ENCODE measurements at regions not wholly inside any gene's neighbourhood (a gene's known extent, or its start where the extent isn't known, plus 50 kb on each side); places are given as distances from the start of the nearest gene placed in this dataset.

DNA sequence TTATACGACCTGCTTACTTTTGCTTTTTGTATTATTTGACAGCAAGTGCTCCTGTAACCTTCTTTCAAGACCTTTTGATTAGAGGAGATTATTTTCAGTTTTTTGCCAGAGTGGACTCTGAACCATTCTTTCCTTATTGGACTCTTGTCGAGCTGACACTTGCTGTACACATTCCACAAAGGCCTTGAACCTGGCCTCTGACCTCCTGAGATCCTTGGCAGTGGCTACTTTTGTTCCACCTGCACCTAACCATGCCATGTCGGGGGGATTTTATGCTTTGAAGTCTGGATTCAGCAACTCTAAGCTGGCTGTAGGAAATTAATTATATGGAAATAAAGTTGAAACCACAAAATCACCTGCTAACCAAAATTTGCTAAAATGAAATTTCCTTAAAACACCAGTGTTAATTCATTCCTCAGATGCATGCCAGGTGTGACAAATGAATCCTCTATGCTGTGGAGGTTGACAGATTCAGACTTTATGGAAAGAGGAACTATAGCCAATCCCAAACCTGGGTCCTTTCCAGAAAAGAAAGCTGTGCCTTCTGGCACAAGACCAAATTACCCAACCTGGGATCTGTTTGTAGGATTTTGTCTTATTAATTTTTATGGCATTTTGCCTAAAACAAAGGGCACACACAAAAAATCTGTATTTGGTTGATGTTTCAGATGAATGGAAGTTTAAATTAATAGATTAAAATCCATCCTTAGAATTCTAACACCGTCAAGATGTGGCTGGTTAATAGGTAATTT lies 110.4 kb downstream of the CDC42EP3 start:
- Histone ChIP-seq H3K4me3 (ENCODE audit: low read depth in 1 of 2, low read length in 2 of 2) (no peak overlapping the region), H3K27me3 (ENCODE audit: control insufficient read depth in 1 of 2, insufficient read depth in 2 of 2, low read length in 2 of 2) (no peaks in the 10 kb centered on the region), H3K4me1 (ENCODE audit: insufficient read depth, low read length) (peaks cover 8% of the 10 kb centered on the region), H3K27ac (ENCODE audit: low read depth, low read length) (no peak overlapping the region), H3K36me3 (ENCODE audit: insufficient read depth, low read length) (no peaks in the 10 kb centered on the region), H3K9ac (ENCODE audit: low read length) (no peak overlapping the region), H3K9me3 (ENCODE audit: low read length) (no peaks in the 10 kb centered on the region)

GRCh38 chr2:37561615-37562569 lies 109.5 kb downstream of the CDC42EP3 start:
- Histone ChIP-seq H3K4me3 (ENCODE audit: low read depth in 1 of 2, low read length in 2 of 2) (no peak overlapping the region), H3K36me3 (ENCODE audit: insufficient read depth, low read length) (no peaks in the 10 kb centered on the region), H3K27ac (ENCODE audit: low read depth, low read length) (no peak overlapping the region), H3K9ac (ENCODE audit: low read length) (no peak overlapping the region), H3K27me3 (ENCODE audit: control insufficient read depth in 1 of 2, insufficient read depth in 2 of 2, low read length in 2 of 2) (no peaks in the 10 kb centered on the region), H3K9me3 (ENCODE audit: low read length) (no peaks in the 10 kb centered on the region), H3K4me1 (ENCODE audit: insufficient read depth, low read length) (peaks cover 8% of the 10 kb centered on the region)

DNA sequence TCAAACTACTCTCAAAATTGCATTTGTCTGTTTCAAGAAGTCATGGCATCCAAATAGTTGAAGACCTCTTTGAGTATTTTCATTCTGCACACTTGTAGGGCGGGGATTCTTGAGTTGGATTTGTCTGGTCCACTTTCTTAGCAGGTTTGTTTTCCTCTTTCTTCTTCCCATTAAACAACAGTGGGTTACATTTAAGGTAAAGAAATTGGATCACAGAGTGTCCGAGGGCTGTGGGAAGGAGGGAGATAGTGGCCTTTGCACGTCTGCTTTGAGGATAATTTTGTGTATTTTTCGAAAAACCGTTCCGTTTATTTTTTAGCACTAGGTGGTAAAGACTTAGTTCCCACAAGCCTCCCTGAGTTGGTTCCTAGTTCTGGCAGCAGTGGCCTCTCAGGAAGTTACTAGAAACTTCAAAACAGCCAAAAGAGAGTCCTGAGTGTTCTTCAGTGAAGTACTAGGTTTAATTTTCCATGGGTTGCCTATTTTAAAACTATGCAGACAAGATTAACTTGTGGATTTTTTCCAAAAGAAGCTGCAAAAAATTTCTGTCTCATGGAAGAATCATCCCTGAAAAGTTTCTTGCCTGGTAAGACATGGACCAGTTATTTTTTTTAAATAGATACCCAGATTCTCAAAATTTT lies 107.9 kb downstream of the CDC42EP3 start:
- Histone ChIP-seq H3K27me3 (ENCODE audit: control insufficient read depth in 1 of 2, insufficient read depth in 2 of 2, low read length in 2 of 2) (no peaks in the 10 kb centered on the region), H3K4me1 (ENCODE audit: insufficient read depth, low read length) (peaks cover 8% of the 10 kb centered on the region), H3K27ac (ENCODE audit: low read depth, low read length) (no peak overlapping the region), H3K9ac (ENCODE audit: low read length) (no peak overlapping the region), H3K36me3 (ENCODE audit: insufficient read depth, low read length) (no peaks in the 10 kb centered on the region), H3K9me3 (ENCODE audit: low read length) (no peaks in the 10 kb centered on the region), H3K4me3 (ENCODE audit: low read depth in 1 of 2, low read length in 2 of 2) (no peak overlapping the region)

DNA sequence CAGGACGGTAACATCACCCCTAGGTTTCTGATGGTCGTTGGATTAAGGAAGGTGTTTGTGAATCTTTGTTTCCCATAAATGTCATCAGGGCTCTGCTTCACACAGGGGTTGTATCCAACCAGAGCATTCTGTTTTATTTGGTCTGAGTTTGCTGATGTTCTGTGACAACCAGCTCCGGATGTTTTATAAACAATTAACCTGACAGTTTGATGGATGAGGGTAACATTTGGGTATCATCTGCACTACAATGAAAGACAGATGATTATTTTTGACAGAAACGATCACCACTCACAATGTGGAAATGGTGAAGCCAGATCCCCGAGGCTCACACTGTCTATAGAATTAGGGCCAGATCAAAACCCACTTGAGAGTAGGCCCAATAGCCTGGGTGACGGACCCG lies 107.1 kb downstream of the CDC42EP3 start:
- peaks cover 13% of the 10 kb centered on the region for H3K4me1 ChIP-seq (ENCODE audit: insufficient read depth, low read length)
- H3K9ac ChIP-seq (ENCODE audit: low read length) = no peak overlapping the region
- H3K36me3 ChIP-seq (ENCODE audit: insufficient read depth, low read length) = no peaks in the 10 kb centered on the region
- H3K27me3 ChIP-seq (ENCODE audit: control insufficient read depth in 1 of 2, insufficient read depth in 2 of 2, low read length in 2 of 2) = no peaks in the 10 kb centered on the region
- no peaks in the 10 kb centered on the region for H3K9me3 ChIP-seq (ENCODE audit: low read length)
- no peak overlapping the region for H3K4me3 ChIP-seq (ENCODE audit: low read depth in 1 of 2, low read length in 2 of 2)
- no peak overlapping the region for H3K27ac ChIP-seq (ENCODE audit: low read depth, low read length)

GRCh38 chr2:37566517-37566981 lies 104.9 kb downstream of the CDC42EP3 start:
- Histone ChIP-seq H3K9me3 (ENCODE audit: low read length) (no peaks in the 10 kb centered on the region), H3K27me3 (ENCODE audit: control insufficient read depth in 1 of 2, insufficient read depth in 2 of 2, low read length in 2 of 2) (no peaks in the 10 kb centered on the region), H3K27ac (ENCODE audit: low read depth, low read length) (peak overlapping the region; percentile 28), H3K4me3 (ENCODE audit: low read depth in 1 of 2, low read length in 2 of 2) (no peak overlapping the region), H3K4me1 (ENCODE audit: insufficient read depth, low read length) (peaks cover 21% of the 10 kb centered on the region), H3K9ac (ENCODE audit: low read length) (no peak overlapping the region), H3K36me3 (ENCODE audit: insufficient read depth, low read length) (no peaks in the 10 kb centered on the region)

DNA sequence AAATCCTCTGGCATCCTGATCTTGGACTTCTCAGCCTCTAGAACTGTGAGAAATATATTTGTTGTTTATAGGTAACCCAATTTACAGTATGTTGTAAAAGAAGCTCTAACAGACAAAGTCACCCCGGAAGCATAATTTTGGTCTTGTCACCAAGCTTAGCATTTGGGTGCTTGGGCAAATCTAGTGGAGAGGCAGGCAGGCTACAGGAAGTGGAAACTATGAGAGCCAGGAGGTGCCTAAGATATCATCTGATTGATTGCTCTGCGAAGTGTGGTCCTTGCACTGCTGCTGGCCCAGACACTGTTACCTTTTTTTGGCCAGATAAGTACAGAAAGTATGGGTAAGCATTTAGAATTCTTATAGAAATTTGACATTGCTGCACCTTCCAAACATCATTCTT lies 102.9 kb downstream of the CDC42EP3 start:
- H3K36me3 ChIP-seq (ENCODE audit: insufficient read depth, low read length) = no peaks in the 10 kb centered on the region
- H3K4me3 ChIP-seq (ENCODE audit: low read depth in 1 of 2, low read length in 2 of 2) = no peak overlapping the region
- H3K9me3 ChIP-seq (ENCODE audit: low read length) = no peaks in the 10 kb centered on the region
- no peaks in the 10 kb centered on the region for H3K27me3 ChIP-seq (ENCODE audit: control insufficient read depth in 1 of 2, insufficient read depth in 2 of 2, low read length in 2 of 2)
- no peak overlapping the region for H3K9ac ChIP-seq (ENCODE audit: low read length)
- H3K27ac ChIP-seq (ENCODE audit: low read depth, low read length) = no peak overlapping the region
- peaks cover 33% of the 10 kb centered on the region for H3K4me1 ChIP-seq (ENCODE audit: insufficient read depth, low read length)

- no peak overlapping the region for H3K4me3 ChIP-seq (ENCODE audit: low read depth in 1 of 2, low read length in 2 of 2)
- no peaks in the 10 kb centered on the region for H3K9me3 ChIP-seq (ENCODE audit: low read length)
- H3K4me1 ChIP-seq (ENCODE audit: insufficient read depth, low read length) = peaks cover 40% of the 10 kb centered on the region
- H3K27ac ChIP-seq (ENCODE audit: low read depth, low read length) = peak overlapping the region; percentile 28
- no peak overlapping the region for H3K9ac ChIP-seq (ENCODE audit: low read length)
- H3K36me3 ChIP-seq (ENCODE audit: insufficient read depth, low read length) = no peaks in the 10 kb centered on the region
- H3K27me3 ChIP-seq (ENCODE audit: control insufficient read depth in 1 of 2, insufficient read depth in 2 of 2, low read length in 2 of 2) = no peaks in the 10 kb centered on the region
These were observed 102.2 kb downstream of the CDC42EP3 start for GRCh38 chr2:37569131-37569823.

- Histone ChIP-seq H3K36me3 (ENCODE audit: insufficient read depth, low read length) (no peaks in the 10 kb centered on the region), H3K4me1 (ENCODE audit: insufficient read depth, low read length) (peaks cover 40% of the 10 kb centered on the region), H3K4me3 (ENCODE audit: low read depth in 1 of 2, low read length in 2 of 2) (no peak overlapping the region), H3K9ac (ENCODE audit: low read length) (no peak overlapping the region), H3K27ac (ENCODE audit: low read depth, low read length) (peak overlapping the region; percentile 28), H3K9me3 (ENCODE audit: low read length) (no peaks in the 10 kb centered on the region), H3K27me3 (ENCODE audit: control insufficient read depth in 1 of 2, insufficient read depth in 2 of 2, low read length in 2 of 2) (no peaks in the 10 kb centered on the region)
These were observed 101.3 kb downstream of the CDC42EP3 start for GRCh38 chr2:37569986-37570679.

- H3K36me3 ChIP-seq (ENCODE audit: insufficient read depth, low read length) = no peaks in the 10 kb centered on the region
- no peak overlapping the region for H3K27ac ChIP-seq (ENCODE audit: low read depth, low read length)
- H3K27me3 ChIP-seq (ENCODE audit: control insufficient read depth in 1 of 2, insufficient read depth in 2 of 2, low read length in 2 of 2) = no peaks in the 10 kb centered on the region
- no peaks in the 10 kb centered on the region for H3K9me3 ChIP-seq (ENCODE audit: low read length)
- H3K4me3 ChIP-seq (ENCODE audit: low read depth in 1 of 2, low read length in 2 of 2) = no peak overlapping the region
- H3K9ac ChIP-seq (ENCODE audit: low read length) = no peak overlapping the region
- peaks cover 40% of the 10 kb centered on the region for H3K4me1 ChIP-seq (ENCODE audit: insufficient read depth, low read length)
These were observed 100.5 kb downstream of the CDC42EP3 start for GRCh38 chr2:37570773-37571586.

GRCh38 chr2:37571587-37572136 lies 99.8 kb downstream of the CDC42EP3 start:
- Histone ChIP-seq H3K27ac (ENCODE audit: low read depth, low read length) (no peak overlapping the region), H3K9ac (ENCODE audit: low read length) (no peak overlapping the region), H3K4me3 (ENCODE audit: low read depth in 1 of 2, low read length in 2 of 2) (no peak overlapping the region), H3K4me1 (ENCODE audit: insufficient read depth, low read length) (peaks cover 40% of the 10 kb centered on the region), H3K9me3 (ENCODE audit: low read length) (no peaks in the 10 kb centered on the region), H3K36me3 (ENCODE audit: insufficient read depth, low read length) (no peaks in the 10 kb centered on the region), H3K27me3 (ENCODE audit: control insufficient read depth in 1 of 2, insufficient read depth in 2 of 2, low read length in 2 of 2) (no peaks in the 10 kb centered on the region)
